ENCODE measurements at regions not wholly inside any gene's neighbourhood (a gene's known extent, or its start where the extent isn't known, plus 50 kb on each side); places are given as distances from the start of the nearest gene placed in this dataset.
"Not testable (repeated sequence)": the region's sequence is repeated elsewhere in the genome, so short reads cannot be mapped to it uniquely, and the experiment has no call there.

DNA sequence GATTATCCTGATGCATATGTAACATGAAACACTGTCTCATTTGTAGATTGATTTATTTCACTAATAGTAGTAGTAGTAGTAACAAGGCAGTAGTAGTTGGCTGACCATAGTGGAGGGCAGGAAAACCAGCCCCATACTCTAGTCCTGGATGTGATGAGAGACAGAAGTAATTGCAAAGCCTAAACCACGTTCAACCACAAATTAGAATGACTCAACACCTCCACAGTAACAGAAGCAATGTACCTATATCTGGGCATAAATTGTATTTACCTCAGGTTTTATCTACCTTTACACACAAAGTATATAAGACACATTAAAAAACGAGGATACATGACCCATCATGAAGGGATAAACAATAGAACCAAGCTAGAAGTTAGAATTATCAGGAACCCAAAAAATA lies 284.7 kb upstream of the RAI14 start:
- TF ChIP-seq, protein P1, sequence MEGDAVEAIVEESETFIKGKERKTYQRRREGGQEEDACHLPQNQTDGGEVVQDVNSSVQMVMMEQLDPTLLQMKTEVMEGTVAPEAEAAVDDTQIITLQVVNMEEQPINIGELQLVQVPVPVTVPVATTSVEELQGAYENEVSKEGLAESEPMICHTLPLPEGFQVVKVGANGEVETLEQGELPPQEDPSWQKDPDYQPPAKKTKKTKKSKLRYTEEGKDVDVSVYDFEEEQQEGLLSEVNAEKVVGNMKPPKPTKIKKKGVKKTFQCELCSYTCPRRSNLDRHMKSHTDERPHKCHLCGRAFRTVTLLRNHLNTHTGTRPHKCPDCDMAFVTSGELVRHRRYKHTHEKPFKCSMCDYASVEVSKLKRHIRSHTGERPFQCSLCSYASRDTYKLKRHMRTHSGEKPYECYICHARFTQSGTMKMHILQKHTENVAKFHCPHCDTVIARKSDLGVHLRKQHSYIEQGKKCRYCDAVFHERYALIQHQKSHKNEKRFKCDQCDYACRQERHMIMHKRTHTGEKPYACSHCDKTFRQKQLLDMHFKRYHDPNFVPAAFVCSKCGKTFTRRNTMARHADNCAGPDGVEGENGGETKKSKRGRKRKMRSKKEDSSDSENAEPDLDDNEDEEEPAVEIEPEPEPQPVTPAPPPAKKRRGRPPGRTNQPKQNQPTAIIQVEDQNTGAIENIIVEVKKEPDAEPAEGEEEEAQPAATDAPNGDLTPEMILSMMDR (IDR thresholded peaks at IDR 0.05; ENCODE audit: low read depth, low read length) = not testable (repeated sequence)
- TF ChIP-seq EZH2phosphoT487 (IDR thresholded peaks at IDR 0.05; ENCODE audit: low read depth) = not testable (repeated sequence)

All from OCI-LY3 (cell line).